ENCODE measurements at regions not wholly inside any gene's neighbourhood (a gene's known extent, or its start where the extent isn't known, plus 50 kb on each side); places are given as distances from the start of the nearest gene placed in this dataset.

DNA sequence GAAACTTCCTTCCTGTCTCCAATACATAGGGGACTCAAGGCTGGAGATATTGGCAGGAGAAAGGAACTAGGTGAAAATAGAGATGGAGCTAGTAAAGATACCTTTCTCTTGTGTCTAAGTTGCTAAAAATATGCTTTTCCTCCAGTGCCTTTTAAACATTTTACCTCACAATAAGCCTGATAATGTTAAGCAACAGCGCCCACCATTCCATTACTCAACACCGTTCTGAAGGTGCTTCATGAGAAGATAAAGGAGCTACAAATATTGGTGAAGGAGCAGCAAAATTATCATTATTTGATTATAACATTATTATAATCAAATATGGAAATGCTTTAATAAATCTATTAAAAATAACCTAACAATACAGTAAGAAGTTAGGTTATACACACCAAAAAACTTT lies 83.6 kb upstream of the BARX2 start:
- DNase-seq (ENCODE audit: low spot score): no peak

DNA sequence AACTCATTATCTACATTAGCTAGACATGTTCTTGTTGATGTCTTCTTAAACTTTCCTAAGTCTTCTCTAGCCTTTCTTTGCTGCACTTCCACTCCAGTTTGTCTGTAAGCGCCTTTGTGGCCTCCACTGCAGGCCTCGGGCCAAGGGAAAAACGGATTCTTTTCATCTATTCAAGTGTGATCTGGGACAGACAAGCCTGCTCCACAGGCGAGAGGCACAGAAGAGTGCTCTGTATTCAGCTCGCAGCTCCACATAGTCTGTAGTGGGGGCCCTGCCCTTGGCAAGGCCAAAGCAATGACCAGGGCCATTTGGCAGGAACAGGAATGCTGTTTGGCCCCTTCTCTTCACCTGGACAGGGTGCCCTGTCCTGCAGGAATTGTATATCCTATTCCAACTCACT lies 84.1 kb upstream of the BARX2 start:
- DNase-seq (ENCODE audit: low spot score): no peak

DNA sequence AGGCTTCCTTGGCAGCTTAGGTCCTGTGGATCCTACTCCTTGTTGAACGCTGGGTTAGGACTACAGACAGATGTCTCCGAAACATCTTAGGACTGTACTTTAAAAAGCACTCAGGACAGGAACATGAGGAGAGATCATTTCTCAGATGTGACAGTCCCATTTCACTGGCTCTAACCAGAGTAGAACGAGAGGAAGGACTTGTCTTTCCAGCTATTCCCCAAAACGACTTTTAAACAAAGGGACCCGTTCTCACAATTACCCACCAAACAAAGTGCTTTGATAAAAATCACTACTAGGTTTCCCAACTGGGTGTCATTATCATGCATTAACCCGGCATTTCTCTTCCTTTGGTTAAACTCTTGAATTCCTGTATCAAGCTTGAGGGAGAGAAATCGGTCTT lies 84.7 kb upstream of the BARX2 start:
- DNase-seq (ENCODE audit: low spot score): no peak

DNA sequence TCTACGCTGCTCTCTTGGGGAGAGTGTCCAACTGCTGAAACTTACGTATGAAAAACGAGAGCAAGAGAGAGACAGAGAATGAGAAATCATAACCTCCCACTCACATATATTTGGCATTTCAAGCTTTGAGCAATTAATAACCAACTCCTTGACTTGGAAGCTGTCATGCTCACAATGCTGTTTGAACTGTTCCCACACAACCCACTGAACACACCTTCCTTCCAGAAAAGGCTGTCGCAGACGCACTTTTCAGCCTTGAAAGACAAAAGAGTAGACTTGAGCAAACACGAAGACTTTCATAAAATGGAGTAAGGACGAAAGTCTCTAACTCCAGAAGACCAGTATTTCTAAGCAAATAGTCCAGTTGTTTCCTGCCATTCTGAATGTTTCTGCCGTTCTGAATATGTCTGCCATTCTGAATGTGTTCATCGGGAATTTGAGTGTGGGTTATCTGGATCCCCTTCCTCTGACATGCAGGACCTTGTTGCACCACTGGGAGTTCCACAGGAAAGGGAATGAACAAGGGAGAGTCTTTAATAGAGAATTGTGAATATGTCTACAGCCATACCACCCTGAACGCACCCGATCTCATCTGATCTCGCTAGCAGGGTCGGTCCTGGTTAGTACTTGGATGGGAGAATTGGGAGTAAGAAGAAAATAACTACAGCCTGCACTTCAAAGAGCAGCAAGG lies 86.2 kb upstream of the BARX2 start:
- DNase-seq (ENCODE audit: low spot score): no peak

DNA sequence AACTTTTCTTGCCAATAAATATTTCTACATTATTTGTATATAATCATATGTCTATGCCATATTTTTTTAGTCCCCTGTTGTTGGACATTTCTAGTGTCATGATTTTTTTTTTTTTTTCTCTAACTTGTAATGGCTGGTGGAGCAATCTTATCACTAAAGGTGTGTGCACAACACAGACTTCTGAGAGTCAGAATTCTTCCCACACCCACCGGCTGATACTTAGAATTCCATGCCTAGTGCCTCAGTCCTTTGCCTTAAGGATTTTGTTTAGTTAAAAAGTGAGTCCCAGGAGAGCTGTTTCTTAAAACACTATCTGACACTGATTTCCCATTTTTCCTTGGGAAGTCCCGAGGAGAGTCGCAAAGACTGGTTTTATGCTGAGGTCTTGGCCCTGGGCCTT lies 87.7 kb upstream of the BARX2 start:
- DNase-seq (ENCODE audit: low spot score): no peak

DNA sequence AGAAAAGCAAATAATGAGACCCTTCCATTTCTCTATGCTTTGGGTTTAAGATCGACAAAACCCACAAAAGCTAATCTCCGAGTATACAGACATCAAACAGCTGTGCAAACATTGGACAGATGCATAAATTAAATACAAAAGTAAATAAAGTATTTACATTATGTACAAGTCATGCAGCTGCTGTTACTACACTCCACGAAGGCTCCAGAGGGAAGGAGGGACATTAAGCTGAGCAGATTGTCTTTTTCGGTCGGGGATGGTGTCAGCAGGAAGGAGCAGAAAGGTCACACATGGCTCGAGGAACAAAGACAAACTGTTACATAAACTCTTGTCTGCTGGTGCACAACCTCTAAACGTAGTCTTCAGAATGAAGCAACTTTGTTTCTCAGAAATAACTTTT lies 88.8 kb upstream of the BARX2 start:
- no peak for DNase-seq (ENCODE audit: low spot score)

DNA sequence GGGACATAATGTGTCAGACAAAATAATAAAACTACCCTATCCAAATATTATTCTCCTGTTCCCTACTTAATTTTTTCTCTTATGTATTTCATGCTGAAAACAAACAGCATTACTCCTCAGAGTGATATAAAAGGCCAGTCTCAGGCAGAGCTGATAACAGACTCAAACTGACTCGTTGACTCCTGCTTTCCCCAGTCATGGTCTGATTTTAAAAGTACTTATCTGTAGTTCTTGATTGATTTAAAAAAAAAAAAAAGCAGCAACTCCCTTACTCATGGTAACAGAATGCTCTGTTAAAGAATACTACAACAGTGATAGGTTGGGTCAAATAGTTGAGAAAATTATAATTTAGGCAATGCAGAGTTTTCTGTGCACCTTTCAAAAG lies 90.3 kb upstream of the BARX2 start:
- DNase-seq (ENCODE audit: low spot score): no peak

DNA sequence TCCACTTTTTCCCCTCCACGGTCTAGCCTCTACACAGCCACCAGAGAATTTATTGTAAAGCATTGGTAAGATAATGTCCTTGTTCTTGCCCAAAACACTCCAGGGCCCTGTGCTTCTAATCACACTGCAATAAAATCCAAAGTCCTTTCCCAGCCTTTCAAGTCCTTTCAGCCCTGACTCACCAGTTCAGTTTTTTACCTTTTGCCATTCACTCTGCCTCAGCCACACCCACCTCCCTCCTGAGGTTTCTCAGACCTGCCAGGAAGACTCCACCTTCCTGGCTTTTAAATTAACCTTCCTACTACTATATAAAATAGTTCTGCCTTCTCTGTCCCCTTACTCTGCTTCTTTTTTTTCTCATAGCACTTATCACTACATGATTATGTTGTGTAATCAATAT lies 91.0 kb upstream of the ARHGAP32 start:
- DNase-seq (ENCODE audit: low spot score): no peak

DNA sequence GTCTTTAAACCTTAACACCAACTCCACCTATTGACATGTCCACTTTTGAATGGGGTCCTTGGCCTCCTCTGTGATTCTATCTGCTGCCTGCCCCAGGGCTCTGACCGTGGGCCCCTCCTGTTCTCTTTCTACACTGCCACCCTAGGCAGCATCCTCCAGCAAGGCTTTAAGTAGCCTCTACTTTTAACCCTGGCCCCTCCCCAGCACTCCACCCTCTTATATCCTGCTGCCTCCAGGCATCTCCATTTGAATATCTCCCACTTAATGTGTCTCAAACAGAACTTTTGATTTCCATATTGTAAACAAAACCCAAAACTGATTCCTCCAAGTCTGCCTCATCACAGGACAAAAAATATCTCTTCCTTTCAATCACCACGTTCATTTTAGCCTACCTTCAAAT lies 90.5 kb upstream of the ARHGAP32 start:
- DNase-seq (ENCODE audit: low spot score): no peak

DNA sequence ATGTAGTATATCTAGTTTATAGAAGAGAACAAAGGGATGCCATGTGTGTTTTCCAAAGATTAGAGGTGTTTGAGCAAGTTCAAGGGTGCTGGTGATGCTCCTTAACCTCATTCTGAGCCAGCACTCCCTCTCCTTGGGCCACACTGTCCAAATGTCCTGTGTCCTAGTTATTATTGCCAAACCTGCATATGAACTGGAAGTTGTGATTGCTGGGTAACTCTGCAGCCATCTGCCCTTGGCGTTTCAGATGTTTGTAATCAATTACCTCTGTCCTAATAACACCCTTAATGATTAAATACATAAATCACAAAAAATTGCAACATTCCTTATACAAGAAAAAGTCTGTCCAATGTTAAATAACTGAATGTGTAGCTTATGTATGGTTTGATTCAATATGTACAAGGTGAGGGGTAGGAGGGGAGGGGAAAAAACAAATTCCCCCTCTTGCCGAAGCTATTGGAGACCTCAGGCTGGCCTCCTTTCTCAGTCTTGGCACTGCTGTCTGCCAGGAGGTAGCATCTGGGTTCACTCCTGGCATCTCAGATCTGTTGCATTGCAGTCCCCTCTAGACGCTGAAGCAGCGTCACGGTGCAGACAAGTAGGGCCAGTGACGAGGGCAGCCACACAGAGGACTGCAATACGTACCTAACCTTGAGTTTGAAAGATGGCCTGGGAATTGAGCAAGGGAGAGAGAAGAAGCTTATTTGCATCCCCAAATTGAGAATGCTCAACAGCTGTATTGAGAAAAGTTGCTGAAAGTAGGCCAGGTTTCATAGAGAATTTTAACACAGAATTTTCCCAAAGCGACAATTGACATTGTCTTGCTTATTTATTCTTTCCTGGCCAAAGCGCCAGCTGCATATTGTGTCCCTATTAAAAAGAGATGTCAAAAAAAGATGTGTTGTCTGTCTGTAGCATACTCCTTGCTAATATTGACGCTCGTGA lies 89.6 kb upstream of the ARHGAP32 start:
- no peak for DNase-seq (ENCODE audit: low spot score)

DNA sequence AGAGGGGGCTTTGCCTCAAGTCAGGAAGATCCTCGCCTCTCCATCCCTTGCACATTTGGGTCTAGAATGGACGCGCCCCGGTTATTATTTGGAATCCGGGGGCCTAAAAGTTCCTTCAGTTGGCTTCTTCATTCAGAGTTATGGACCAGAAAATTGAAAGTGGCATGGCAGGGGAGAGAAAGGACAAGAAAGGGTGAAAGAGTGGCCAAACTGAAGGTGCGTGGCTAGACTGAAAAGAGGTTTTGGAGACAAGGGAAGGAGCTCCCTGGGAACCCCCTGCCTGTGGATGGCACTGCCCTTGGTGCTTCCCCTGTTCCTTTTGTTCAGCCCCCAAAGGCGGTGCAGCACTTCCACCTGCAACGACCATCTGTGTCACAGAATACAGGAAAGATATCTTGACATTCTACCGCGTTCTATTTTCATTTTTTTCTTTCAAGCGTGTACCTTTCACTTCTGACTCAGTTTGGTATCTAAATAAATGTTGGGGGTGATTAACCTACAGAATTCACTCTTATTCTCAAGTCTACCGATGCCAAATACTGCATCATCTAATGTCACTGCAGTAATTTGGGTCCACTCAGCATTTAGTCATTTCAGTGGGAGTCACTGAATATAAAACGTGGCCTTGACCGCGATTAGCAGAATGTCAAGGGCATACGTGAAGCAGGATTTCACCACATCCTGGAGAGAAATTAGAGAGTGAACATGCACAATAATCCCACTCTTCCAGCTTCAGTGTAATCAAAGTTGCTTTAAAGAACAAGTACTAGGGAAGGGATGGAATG lies 88.1 kb upstream of the ARHGAP32 start:
- DNase-seq (ENCODE audit: low spot score): peak; percentile 31

DNA sequence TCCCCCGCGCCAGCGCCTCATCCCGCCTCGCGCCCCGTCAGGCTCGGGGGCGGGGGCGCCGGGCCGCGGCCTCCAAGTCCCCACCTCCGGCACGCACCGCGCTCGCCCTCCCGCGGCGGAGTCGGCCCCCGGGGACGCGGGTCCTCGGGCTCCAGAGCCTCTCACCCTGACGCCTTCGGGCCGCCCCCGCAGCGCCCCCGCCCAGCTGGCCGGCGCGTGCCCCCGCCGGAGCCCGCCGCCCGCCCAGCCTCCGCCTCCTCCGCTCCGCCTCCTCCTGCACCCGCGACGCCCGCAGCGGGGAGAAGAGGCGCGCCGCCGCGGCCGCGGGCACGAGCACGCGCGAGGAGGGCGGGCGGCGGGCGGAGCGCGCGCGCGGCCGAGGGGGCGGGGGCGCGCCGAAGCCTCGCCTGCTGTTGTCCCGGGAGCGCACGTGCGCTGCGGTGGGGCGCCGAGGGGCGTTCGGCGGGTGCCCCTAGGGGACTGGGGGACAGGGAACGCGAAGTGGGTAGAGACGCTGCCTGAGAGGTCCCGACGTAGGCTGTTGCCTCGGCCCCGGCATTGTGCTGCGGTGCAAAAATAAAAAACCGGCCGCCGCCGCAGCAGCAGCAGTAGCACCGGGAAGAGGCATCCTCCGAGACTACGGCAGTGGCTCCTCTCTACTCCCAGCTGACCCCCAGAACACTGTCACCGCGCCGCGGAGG lies 87.4 kb upstream of the ARHGAP32 start:
- peak; percentile 16 for DNase-seq (ENCODE audit: low spot score)

DNA sequence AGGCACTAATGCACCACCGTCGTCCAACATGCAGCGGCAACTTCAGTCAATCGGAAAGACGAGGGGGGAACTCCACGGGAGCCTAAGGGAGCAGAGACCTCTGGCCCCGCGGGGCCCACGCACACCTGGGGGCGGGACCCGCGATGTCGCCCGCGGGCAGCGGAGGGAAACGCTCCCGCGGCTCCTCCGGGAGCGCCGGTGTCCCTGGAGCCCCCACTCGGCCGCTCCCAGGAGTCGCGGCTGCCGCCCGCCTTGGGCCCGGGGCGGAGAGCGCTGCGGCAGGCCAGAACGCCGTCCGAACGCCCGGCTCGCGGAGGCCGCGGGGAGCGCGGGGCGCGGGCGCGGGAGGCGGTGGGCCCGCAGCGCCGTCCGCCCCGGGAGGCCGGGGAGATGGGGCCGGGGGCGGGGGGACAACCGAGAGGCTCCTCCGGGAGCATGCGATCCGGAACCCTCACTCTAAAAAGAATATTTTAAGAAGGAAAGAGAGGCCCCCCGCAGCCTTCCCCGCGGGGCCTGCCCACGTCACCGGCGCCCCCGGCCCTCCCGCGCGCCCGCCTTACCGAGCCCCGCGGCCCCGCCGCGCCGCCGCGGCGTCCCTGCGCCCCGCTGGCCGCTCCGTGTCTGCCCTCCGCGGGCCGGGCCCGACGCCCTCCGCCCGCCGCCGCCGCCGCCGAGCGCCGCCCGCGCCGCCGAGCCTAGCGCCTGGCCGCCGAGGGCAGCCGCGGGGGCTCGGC lies 86.6 kb upstream of the ARHGAP32 start:
- DNase-seq (ENCODE audit: low spot score): no peak

DNA sequence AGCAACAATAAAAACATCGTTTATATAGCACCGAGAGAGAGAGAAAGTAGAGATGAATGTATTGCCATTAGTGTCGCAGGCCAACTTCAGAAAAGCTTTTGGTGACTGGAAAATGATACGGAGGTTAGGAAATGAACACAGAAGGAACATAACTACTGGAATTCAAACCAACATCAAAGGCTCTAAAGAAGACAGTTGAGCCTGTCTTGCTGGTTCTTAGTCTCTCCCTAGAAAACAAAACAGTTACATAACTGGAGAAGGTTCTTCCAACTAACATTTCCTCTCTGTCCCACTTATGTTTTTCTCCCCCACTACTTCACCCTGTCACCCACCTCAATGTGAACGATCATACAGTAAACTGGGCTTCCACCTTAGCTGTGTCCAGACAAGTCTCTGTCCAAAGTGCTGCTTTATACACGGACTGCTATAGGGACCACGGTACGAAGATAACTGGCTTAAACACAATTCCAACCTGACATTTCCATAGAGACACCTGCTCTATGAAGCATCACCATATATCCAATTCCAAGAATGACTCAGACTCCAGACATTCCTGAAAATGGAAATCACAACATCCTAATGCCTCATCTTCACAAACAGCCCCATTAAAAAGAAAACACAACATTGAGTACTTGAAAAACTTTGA lies 85.2 kb upstream of the ARHGAP32 start:
- DNase-seq (ENCODE audit: low spot score): no peak

DNA sequence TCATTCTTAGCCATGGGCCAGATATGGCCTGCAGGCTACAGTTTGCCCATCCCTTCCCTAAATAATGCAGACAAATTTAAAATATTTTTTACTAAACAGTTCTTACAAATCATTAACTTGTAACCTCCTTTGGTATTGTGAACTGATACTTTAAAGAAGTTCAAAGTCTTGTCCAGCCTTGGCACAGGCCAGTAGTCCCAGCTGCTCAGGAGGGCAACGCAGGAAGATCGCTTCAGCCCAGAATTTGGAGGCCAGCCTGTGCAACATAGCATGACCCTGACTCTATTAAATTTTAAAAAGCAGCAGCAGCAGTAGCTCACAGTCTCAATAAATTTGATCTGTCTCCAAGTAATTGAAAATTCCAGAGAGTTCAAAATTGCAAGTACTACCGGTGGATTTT lies 83.7 kb upstream of the ARHGAP32 start:
- no peak for DNase-seq (ENCODE audit: low spot score)

DNA sequence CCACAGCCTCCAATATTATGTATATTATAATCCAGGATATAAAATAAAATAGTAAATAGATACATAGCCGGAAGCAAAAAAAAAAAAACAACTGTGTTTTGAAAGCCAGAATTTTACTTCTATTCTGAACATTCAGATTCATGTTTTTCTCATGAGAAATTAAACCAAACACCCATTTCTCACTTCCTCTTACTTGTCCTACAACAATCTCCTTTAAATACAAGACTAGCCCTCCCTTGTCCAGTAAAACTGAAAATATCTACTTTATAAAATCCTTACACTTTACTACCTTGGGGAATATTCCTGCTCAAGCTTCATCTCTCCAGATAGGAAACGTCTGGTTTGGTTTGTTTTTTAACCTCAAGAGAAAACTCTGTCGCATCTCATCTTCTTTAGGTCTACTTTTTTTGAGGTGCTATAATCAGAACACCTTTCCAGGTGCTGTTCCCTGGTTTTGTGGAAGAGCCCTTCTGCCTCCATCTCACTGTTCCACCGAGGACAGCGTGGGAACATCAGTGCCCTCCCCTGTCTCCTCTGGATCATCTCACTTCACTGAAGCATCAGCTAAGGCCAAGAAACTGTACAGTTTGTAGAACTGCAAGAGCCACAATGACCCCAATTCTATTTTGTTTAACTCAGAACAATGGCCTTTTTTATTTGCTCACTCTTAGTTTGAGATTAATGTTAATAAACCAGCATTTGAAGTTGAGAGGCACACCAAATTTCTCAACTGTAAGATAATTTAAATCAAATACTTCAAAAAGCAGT lies 82.0 kb upstream of the ARHGAP32 start:
- no peak for DNase-seq (ENCODE audit: low spot score)

DNA sequence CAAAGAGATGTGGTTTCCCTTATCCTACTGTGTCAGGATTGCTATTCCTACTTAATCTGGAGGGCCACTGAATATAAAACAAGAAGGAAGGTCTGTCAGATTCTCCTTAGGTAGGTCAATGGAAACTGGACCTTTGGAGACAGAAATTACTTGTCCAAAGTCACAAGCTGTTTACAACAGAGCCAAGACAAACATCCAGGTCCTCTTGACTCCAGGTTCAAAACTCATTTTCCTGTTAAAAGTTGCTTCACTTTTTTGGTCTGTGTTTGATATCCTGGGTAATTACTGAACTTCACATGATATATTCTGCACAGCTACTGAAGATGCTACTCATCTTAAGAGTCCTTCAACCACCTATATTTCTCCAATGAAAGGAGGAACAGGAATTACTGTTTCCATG lies 81.2 kb upstream of the ARHGAP32 start:
- DNase-seq (ENCODE audit: low spot score): no peak

DNA sequence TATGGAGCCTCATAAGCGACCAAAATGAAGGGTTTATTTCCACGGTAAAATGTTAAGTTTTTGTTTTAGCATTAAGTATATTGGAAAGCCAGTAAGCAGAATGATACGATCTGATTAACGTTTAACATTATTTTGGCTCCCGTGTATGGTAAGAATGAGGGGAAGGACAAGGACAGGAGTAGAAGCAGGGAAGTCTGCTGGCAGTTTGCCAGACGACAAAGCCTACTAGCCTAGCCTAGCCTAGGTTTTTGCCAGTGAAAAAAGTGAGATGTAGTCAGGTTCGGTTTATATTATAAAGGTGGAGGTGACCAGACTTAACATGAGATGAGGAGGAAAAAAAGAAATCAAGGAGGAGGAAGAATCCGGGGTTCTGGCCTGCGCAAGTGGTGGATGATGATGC lies 78.9 kb upstream of the ARHGAP32 start:
- DNase-seq (ENCODE audit: low spot score): no peak

DNA sequence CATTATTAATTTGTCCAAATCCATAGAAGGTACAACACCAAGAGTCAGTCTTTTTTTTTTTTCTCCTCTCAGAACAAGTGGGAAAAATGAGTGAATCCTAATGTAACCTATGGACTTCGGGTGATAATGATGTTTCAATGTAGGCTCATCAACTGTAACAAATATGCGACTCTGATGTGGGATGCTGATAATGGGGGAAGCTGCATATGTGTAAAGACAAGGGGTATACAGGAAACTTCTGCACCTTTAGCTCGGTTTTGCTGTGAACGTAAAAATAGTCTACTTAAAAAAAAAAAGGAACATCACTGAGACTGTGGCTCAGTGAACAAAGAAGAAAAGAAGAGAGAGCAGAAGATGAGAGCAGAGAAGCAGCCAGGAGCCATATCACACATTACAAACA lies 78.3 kb upstream of the ARHGAP32 start:
- DNase-seq (ENCODE audit: low spot score): no peak

DNA sequence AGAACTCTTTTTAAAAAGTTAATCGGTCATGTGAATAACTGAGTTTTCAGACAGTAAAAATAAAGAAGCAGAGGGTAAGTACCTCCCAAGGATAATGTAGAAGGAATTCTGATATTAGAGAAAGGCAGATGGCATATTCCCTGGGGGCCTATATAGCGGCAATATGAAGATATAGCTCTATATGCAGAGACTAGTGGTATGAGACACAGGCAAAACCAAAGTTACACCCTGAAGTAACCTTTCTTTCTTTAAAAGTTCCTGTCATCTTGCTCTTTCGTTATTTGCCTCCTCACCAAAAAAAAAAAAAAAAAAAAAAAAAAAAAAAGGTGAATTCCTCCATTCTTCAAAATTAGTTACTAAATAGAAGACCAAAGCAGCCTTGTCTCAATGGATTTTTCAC lies 76.2 kb upstream of the ARHGAP32 start:
- DNase-seq (ENCODE audit: low spot score): no peak
